Activated T-helper 1 cell treated with Interleukin-2 at 50 U/mL for 16 hours (primary cell): ENCODE measurements at regions not wholly inside any gene's neighbourhood (a gene's known extent, or its start where the extent isn't known, plus 50 kb on each side); places are given as distances from the start of the nearest gene placed in this dataset.
"Not testable (repeated sequence)": the region's sequence is repeated elsewhere in the genome, so short reads cannot be mapped to it uniquely, and the experiment has no call there.

Experiments
- DNase-seq: peaks from one replicate; pipeline ENCODE4 v3.0.0-alpha.2; 2020; ENCODE audit warnings: low read depth

GRCh38 chr3:187536185-187536584 is 134.0 kb downstream of the SST start:
- no peak for DNase-seq

GRCh38 chr3:187533797-187534196 is 136.4 kb downstream of the SST start:
- DNase-seq, result no peak

GRCh38 chr3:187531831-187532230 is 138.4 kb downstream of the SST start:
- DNase-seq, result no peak

DNA sequence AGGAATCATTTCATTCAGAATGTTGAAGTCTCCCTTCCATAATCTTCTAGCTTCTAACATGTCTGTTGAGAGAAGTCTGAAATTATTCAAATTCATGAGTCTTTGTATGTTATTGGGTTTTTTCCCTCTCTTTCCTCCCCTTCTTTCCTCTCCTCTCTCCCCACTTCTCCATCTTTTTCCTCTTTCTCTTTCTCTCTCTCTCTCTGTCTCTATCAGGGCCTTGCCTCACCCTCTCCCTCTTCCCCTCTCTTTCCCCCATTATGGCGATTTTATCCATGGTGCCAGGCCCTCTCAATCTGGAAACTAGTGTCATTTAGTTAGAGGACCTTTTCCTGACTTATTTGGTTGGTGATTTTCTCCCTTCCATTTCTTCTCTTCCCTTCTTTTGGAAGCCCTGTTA is 147.3 kb downstream of the SST start:
- no peak for DNase-seq

GRCh38 chr3:187522293-187522692 is 147.9 kb downstream of the SST start:
- no peak for DNase-seq

DNA sequence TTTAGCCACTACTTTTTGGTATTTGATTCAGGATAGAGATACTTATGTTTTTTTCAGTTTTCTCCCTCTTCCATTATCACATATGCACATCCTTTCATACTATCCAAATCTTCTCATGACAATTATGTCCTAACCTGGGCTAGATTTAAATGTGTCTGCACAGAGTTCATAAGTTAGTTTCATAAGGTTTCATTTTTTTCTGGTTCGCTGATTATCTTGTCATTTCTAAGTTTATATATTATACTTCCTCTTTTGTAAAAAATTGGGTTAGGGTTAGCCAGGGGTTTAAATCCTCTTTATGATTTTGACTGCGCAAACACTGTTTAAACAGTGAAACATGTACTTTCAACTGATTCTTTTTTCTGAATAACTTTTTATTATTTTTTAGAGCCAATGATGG is 148.6 kb downstream of the SST start:
- no peak for DNase-seq

DNA sequence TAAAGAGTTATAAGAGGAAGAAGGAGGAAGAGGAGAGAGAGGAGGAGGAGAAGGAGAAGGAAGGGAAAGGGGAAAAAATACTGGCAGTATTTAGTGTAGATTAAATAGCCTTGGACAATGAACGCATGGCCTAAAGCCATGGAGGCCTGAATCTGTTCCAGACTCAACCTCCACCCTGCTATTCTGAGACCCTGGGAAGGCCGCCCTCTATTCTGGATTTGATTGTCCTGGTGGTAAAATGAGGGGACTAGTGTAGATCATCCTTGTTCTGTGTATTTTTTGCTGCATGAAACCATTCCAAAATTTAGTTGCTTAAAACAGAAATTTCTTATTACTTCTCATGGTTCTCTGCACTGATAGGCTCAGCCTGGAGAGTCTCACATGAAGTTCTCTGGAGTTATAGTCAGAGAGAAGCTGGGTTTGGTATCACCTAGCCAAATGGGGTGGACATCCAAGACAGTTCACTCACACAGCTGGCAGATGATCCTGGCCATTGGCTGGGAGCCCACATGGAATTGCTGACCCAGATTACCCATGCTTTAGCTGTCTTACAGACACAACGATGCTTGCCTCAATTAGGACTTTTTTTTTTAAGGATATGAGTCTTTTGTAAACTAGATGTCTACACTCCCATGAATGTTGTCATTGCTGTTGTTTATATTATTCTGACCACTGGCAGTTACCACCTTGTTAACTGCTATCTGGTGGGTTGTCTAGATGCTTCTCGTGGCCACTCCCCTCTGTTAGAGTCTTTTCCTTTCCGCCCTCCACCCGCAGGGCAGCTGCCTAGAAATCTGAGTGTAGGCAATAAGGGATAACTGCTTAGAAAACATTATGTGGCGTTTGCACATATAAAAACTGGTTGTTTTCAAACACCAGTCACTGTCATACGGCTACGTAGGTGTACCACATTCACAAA is 149.9 kb downstream of the SST start:
- DNase-seq, result no peak

- no peak for DNase-seq
Measured at GRCh38 chr3:187519428-187519890, 150.7 kb downstream of the SST start.

DNA sequence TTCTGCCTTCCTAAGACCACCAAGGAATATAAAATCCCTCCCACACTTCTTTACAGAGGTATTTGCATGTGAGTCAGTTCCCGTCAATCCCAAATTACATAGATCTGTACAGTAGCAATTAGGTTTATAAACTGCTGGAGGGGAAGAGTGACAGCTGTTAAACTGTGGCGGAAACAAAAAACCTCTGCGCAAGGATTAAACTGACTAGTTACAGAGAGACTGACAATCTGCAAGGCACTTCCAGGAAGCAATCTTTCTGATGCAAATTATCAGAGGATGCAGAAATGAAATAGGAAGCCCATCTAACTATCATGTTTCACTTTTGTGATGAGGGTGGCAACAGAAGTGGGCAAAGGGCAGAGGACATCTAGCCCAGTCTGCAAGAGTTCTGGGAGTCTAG is 150.4 kb downstream of the RTP4 start:
- no peak for DNase-seq

DNA sequence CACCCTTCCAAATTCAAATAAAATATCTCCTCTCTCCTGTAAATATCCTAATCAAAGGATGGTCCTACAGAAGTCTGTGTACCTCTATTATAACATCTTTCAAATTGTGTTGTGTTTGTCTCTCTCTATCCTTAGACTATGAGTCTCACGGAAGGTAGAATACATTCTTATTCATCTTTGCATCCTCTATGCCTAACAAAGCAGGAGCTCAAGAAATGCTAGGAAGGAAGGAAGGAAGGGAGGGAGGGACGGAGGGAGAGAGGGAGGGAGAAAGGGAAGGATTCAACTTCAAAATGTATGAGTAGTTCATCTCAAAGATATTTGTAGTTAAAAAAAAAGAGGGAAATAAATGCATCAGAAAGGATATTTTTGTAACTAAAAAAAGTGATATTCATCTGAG is 150.0 kb downstream of the RTP4 start:
- DNase-seq, result no peak

GRCh38 chr3:187516446-187517185 is 148.4 kb downstream of the RTP4 start:
- no peak for DNase-seq

- DNase-seq, result no peak
Measured at GRCh38 chr3:187507905-187508304, 139.7 kb downstream of the RTP4 start.

- no peak for DNase-seq
Measured at GRCh38 chr3:187507266-187507665, 139.1 kb downstream of the RTP4 start.

DNA sequence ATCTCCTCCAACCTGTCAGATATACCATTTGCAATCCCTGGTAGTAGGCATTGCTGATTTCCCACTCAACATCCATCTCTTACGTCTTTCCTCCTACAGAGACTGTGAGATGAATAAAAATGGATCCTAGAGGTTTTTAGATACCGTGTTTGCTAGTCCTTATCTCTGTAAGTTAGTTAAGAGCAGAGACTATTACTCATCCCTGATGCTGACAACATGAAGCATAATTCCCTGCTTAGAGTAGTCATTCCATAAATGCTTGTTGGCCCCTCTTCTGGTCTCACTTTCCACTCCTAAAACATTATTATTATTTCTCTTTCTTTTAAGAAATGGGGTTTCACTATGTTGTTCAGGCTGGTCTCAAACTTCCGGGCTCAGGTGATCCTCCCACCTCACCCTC is 136.2 kb downstream of the RTP4 start:
- no peak for DNase-seq

DNA sequence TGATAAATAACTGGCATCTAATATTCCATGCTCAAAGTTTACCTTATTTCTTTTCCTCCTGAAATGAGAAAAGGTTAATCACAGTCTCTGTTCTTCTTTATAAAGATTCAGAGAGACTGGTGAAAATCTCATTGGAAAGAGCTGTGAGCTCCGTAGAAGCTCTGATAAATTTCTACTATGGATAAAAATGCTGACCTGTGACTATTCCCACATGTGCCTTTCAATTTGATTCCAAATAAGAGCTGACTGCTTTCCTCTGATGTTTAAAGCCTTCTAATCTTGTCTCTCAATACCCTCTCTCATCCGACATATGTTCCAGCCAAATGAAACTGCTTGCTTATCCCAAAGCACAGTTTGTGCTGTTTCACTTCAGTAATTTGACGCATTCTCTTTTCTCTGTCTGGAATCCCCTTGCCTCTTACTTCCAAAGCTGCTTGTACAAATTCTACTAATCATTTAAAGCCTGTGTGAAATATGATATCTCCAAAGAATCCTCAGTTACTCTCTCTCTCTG is 130.1 kb downstream of the RTP4 start:
- DNase-seq, result no peak

GRCh38 chr3:187497052-187497451 is 128.9 kb downstream of the RTP4 start:
- no peak for DNase-seq

DNA sequence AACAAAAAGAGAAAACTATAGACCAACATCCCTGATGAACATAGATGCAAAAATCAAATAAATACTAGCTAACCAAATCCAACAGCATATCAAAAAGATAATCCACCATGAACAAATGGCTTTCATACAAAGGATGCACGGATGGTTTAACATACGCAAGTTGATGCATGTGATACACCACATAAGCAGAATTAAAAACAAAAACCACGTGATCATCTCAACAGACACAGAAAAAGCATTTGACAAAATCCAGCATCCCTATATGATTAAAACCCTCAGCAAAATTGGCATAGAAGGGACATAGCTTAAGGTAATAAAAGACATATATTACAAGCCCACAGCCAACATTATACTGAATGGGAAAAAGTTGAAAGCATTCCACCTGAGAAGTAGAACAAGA is 125.9 kb downstream of the RTP4 start:
- DNase-seq, result not testable (repeated sequence)

DNA sequence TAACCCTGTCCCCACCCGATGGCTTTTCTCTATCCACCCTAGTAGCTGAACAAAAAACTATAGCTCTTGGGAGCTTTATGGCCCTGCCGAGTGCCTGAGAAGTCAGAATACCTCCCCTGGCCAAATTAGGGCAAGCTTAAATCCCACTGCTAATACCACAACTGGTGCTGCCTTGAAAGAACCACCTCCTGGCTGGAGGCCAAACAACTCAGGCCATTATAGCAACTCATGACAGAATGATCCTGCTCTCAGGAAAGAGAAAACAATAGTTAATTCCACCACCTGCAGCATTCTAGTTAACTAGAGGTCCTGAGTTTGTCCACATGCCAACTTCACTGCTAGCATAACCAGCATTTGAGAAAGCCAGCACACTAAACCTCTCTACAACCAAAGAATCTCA is 123.2 kb downstream of the RTP4 start:
- no peak for DNase-seq

DNA sequence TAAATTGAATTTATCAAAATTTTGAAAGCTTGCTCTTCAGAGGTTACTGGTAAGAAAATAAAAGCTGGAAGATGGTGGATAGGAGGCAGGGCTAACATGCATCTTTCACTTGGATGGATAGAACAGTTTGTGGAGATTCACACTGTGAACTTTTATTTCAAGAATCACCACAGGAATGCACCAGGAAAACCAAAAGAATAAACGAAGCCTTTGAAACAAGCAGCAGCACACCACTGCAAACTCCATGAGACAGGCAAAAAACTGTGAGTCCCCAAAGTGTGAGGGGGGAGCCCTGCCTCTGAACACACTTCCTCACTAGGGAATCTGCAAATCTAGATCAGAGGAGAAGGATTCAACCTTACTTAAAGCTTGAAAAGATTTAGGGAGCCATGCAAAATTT is 122.2 kb downstream of the RTP4 start:
- DNase-seq, result no peak

DNA sequence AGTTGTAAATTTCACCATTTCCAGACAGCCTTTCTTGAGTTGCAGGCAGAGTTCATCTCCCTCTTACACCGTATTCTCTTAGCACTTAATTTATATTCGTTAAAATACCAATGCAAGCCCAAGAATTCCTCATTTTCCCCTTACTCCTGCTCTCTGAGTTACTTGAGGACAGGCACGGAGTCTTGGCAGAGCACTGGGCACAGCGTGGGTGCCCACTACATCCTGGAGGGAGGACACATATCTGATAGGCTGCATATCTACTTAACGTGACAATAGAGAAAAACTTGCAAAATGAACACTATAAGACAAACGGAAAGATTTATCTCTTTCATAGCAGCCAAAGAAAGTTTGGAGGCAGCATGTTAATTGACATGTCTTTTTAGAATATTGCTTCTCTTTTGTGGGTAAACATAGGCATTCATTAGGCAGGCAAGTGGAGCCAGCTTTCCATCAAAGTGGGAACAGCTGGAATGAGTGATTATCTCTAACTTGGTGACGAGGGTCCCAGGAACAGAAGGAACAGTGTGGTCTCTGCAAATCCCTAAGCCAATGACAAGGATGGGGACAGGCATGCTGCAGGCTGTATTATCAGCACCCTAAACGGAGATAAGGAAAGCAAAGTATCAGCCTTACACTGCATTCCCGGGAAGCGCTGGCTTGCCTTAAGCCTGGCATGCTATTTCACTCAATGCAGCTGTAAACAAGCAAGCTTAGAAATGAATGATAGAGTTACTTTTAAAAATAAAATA is 116.5 kb downstream of the RTP4 start:
- no peak for DNase-seq

DNA sequence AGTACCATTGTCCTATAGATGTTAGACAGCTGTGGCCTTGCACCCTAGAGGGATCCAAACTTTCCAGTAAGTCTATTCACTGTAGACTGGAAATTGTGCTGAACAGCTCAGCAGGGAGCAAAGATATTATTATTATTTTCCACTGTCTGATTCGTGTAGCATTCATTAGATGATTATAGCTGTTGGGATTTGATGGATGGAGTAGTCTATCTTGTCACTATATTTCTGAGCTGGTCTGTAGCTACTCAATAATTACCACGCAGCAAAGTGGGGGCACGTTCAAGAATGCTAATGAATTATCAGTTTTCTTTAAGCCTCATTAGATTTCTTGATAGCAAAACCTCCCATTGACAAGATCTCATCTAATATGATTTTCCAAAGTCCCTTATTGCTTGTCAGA is 113.2 kb downstream of the RTP4 start:
- DNase-seq, result no peak

- DNase-seq, result not testable (repeated sequence)
Measured at GRCh38 chr3:187475613-187476012, 107.4 kb downstream of the RTP4 start.
